Mesothelial cell of epicardium (in vitro differentiated cells): ENCODE measurements at regions not wholly inside any gene's neighbourhood (a gene's known extent, or its start where the extent isn't known, plus 50 kb on each side); places are given as distances from the start of the nearest gene placed in this dataset.

Experiments used
- DNase-seq, 2 experiments: peaks; one replicate each; pipeline ENCODE4 v3.0.0; 2021; ENCODE audit warnings: low spot score in 2 of 2; ENCODE audit not compliant: unreplicated experiment in 2 of 2
- H3K27ac Mint-ChIP-seq: 2 replicates; pipeline ENCODE4 v1.8.0; 2021; ENCODE audit warnings: mixed read lengths
- H3K27me3 Mint-ChIP-seq: 2 replicates; pipeline ENCODE4 v1.8.0; 2021; ENCODE audit warnings: low read depth, mixed read lengths
- H3K36me3 Mint-ChIP-seq: 2 replicates; pipeline ENCODE4 v1.8.0; 2021; ENCODE audit warnings: mixed read lengths
- H3K4me1 Mint-ChIP-seq: 2 replicates; pipeline ENCODE4 v1.8.0; 2021; ENCODE audit warnings: mixed read lengths
- H3K4me3 Mint-ChIP-seq: 2 replicates; pipeline ENCODE4 v1.8.0; 2021; ENCODE audit warnings: mild to moderate bottlenecking, moderate library complexity, mixed read lengths
- H3K9me3 Mint-ChIP-seq: 2 replicates; pipeline ENCODE4 v1.8.0; 2021; ENCODE audit warnings: mixed read lengths
- TF ChIP-seq, protein P1 (sequence below): fragments of 200-600 bp; sonication (generic); IDR thresholded peaks from one replicate; pipeline ENCODE4 v1.5.0; 2021; ENCODE audit warnings: antibody characterized with exemption; ENCODE audit not compliant: unreplicated experiment

DNA sequence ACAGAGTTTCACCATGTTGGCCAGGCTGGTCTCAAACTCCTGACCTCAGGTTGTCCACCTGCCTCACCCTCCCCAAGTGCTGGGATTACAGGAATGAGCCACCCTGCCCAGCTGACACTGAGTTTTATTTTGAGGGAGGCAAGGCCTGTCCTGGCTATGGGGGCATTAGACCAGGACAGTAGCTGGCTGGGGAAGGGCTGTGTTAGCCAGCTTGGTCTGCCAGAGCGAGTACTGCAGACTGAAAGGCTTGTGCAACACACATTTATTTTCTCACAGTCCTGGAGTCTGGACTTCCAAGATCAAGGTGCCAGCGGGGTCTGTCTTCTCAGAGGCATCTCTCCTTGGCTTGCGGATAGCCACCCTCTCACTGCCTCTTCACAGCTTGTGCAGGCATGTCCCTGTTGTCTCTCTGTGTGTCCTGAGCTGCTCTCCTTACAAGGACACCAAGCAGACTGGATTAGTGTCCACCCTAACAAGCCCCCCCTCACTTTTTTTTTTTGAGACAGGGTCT is 59.4 kb upstream of the HAAO start:
- H3K4me1 Mint-ChIP-seq = peaks cover 32% of the 10 kb centered on the region
- H3K27ac Mint-ChIP-seq = no peak overlapping the region
- TF ChIP-seq, protein P1, sequence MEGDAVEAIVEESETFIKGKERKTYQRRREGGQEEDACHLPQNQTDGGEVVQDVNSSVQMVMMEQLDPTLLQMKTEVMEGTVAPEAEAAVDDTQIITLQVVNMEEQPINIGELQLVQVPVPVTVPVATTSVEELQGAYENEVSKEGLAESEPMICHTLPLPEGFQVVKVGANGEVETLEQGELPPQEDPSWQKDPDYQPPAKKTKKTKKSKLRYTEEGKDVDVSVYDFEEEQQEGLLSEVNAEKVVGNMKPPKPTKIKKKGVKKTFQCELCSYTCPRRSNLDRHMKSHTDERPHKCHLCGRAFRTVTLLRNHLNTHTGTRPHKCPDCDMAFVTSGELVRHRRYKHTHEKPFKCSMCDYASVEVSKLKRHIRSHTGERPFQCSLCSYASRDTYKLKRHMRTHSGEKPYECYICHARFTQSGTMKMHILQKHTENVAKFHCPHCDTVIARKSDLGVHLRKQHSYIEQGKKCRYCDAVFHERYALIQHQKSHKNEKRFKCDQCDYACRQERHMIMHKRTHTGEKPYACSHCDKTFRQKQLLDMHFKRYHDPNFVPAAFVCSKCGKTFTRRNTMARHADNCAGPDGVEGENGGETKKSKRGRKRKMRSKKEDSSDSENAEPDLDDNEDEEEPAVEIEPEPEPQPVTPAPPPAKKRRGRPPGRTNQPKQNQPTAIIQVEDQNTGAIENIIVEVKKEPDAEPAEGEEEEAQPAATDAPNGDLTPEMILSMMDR = no peak
- H3K36me3 Mint-ChIP-seq = no peaks in the 10 kb centered on the region
- H3K27me3 Mint-ChIP-seq = no peaks in the 10 kb centered on the region
- H3K4me3 Mint-ChIP-seq = no peak overlapping the region
- no peaks in the 10 kb centered on the region for H3K9me3 Mint-ChIP-seq
- no peak for DNase-seq

DNA sequence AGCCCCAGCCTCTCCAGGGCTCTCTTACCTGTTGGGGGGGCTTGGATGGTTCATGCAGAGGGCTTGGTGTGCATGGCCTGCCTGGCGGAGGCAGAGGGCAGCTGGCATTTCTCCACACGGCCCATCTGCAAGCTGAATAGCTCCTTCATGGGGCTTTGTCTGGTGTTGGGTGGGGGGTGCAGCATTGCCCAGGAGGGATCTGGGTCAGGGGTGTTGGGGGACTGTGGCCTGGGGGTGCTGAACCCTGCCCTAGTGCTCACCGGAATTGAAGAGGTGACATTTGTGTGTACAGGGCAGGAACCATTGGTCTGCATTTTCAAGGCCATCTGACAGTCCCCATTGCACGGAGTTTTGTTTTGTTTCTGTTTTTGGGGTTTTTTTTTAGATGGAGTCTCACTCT is 58.8 kb upstream of the HAAO start:
- TF ChIP-seq, protein P1 = no peak
- H3K27ac Mint-ChIP-seq = peak overlapping the region; percentile 47
- DNase-seq = no peak
- no peaks in the 10 kb centered on the region for H3K36me3 Mint-ChIP-seq
- H3K4me3 Mint-ChIP-seq = no peak overlapping the region
- H3K9me3 Mint-ChIP-seq = no peaks in the 10 kb centered on the region
- no peaks in the 10 kb centered on the region for H3K27me3 Mint-ChIP-seq
- peaks cover 28% of the 10 kb centered on the region for H3K4me1 Mint-ChIP-seq

DNA sequence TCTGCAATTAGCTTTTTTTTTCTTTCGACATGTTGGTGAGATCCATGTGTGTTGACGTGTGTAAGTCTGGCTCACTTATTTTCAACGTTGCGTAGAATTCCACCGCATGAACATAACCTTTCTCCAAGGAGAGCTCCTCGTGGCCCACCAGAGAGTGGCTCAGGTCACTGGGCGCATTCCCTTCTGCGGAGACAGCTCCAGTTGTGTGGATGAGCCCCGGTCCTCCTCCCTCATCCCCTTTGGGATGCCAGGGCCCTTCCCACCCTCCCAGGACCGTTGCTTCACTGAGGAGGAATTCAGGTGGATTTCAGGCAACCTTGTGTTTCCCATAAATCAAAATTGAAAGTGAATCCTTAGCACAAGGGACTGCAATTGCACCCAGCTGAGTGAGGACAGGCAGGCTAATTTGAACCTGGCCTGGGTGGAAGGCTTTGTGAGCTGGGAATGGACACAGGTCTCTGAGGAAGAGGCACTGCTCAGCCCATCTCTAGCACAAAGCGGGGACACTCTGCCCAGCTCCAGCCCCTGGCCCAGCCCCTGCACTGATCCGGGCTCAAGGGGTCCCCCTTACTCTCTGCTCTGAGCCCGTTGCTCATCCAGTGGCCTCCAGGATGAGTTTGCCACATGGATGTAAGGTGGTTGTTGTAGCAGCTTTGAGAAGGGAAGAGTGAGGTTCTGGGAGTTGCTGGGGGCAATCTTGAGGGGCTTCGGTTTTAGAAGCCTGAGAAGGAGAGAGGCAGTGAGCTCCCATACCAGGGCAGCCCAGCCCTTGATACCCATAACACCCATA is 57.8 kb upstream of the HAAO start:
- Mint-ChIP-seq H3K4me3 (no peak overlapping the region), H3K9me3 (no peaks in the 10 kb centered on the region), H3K27ac (no peak overlapping the region), H3K4me1 (peaks cover 32% of the 10 kb centered on the region), H3K36me3 (no peaks in the 10 kb centered on the region), H3K27me3 (no peaks in the 10 kb centered on the region)
- no peak for DNase-seq
- TF ChIP-seq, protein P1 = no peak

DNA sequence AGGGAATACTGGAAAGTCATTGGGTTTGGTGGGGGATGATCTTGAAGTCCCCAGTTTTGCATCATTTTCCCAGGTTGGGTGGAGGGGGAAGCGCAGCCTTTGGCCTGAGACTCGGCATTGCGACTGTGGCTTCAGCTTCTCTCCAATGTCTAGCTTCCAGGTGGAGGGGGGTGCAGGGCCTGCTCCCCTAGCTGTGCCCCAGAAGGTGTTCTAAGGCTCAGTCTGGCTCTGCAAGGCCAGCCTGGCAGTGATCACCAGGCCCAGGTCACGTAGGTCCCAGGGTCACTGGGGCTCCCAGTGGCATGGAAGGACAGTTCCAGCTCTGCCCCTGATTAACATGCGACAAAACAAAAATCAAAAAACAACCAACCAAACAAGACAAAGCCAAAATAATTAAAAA is 56.9 kb upstream of the HAAO start:
- Mint-ChIP-seq H3K4me3 (no peak overlapping the region), H3K27ac (no peak overlapping the region), H3K4me1 (peaks cover 31% of the 10 kb centered on the region), H3K27me3 (no peaks in the 10 kb centered on the region), H3K36me3 (no peaks in the 10 kb centered on the region), H3K9me3 (no peaks in the 10 kb centered on the region)
- DNase-seq = no peak
- TF ChIP-seq, protein P1 = no peak

DNA sequence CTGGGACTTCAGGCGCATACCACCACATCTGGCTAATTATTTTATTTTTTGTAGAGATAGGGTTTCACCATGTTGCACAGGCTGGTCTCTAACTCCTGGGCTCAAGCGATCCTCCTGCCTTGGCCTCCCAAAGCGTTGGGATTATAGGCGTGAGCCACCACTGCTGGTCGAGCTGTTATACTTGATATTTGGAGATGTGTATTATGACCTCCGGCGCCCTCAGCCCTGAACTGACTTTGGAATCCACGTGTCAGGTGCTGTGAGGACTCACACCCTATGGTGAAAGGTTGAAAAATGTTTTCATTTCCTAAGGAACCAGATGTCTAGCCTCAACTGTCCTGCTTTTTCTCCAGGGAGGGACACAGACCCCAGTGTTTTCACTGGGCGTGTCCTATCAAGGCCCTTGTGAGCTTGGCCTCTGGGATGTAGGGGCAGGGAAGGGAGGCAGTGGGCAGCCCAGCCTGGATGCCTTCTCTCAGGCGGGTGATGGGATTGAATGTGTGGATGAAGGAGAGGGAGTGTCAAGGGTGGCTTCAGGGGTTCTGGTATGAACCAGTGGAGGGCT is 56.4 kb upstream of the HAAO start:
- TF ChIP-seq, protein P1 = no peak
- H3K27me3 Mint-ChIP-seq = no peaks in the 10 kb centered on the region
- no peaks in the 10 kb centered on the region for H3K9me3 Mint-ChIP-seq
- H3K4me3 Mint-ChIP-seq = no peak overlapping the region
- no peak for DNase-seq
- no peaks in the 10 kb centered on the region for H3K36me3 Mint-ChIP-seq
- H3K27ac Mint-ChIP-seq = peak overlapping the region; percentile 43
- H3K4me1 Mint-ChIP-seq = peaks cover 29% of the 10 kb centered on the region
